Endodermal cell (in vitro differentiated cells): ENCODE measurements at regions not wholly inside any gene's neighbourhood (a gene's known extent, or its start where the extent isn't known, plus 50 kb on each side); places are given as distances from the start of the nearest gene placed in this dataset.

ENCODE experiments used
- DNase-seq: peaks from one replicate; pipeline ENCODE4 v3.0.0-alpha.2; 2017
- H3K27ac ChIP-seq: 2 replicates; pipeline ENCODE4 v1.5.1; 2013; ENCODE audit warnings: mild to moderate bottlenecking, low read depth, low read length, moderate library complexity
- H3K27me3 ChIP-seq: 2 replicates; pipeline ENCODE4 v1.6.1; 2013; ENCODE audit warnings: mild to moderate bottlenecking, low read length, moderate library complexity; ENCODE audit not compliant: insufficient read depth, control insufficient read depth, poor library complexity, severe bottlenecking
- H3K36me3 ChIP-seq: 2 replicates; pipeline ENCODE4 v1.7.0; 2013; ENCODE audit warnings: mild to moderate bottlenecking, low read length, moderate library complexity; ENCODE audit not compliant: control insufficient read depth, insufficient read depth
- H3K4me1 ChIP-seq: one replicate; pipeline ENCODE4 v1.7.0; 2013; ENCODE audit warnings: low read length; ENCODE audit not compliant: control insufficient read depth, insufficient read depth
- H3K4me3 ChIP-seq: 2 replicates; pipeline ENCODE4 v1.5.1; 2013; ENCODE audit warnings: mild to moderate bottlenecking, low read length, moderate library complexity
- H3K9ac ChIP-seq: 2 replicates; pipeline ENCODE4 v1.6.1; 2013; ENCODE audit warnings: mild to moderate bottlenecking, low read length, moderate library complexity; ENCODE audit not compliant: poor library complexity, severe bottlenecking; ENCODE audit errors: extremely low read depth
- H3K9me3 ChIP-seq: 2 replicates; pipeline ENCODE4 v1.6.1; 2013; ENCODE audit warnings: mild to moderate bottlenecking, low read length, moderate library complexity; ENCODE audit not compliant: control insufficient read depth
- H3K27ac Mint-ChIP-seq: 2 replicates; pipeline ENCODE4 v1.8.0; 2020; ENCODE audit warnings: mixed read lengths
- H3K27me3 Mint-ChIP-seq: 2 replicates; pipeline ENCODE4 v1.8.0; 2021; ENCODE audit warnings: mild to moderate bottlenecking, mixed read lengths; ENCODE audit not compliant: insufficient read depth
- H3K36me3 Mint-ChIP-seq: 2 replicates; pipeline ENCODE4 v1.8.0; 2020; ENCODE audit warnings: low read depth, mixed read lengths
- H3K4me1 Mint-ChIP-seq: 2 replicates; pipeline ENCODE4 v1.8.0; 2020; ENCODE audit warnings: mixed read lengths
- H3K4me3 Mint-ChIP-seq: 2 replicates; pipeline ENCODE4 v1.8.0; 2020; ENCODE audit warnings: mild to moderate bottlenecking, moderate library complexity, mixed read lengths
- H3K9me3 Mint-ChIP-seq: 2 replicates; pipeline ENCODE4 v1.8.0; 2020; ENCODE audit warnings: mild to moderate bottlenecking, mixed read lengths
- WGBS, 2 experiments: methylation state at CpG; one replicate each; pipeline versions ENCODE4 v1.1.5 to v1.1.7; 2013; ENCODE audit warnings: missing lambda C conversion rate in 2 of 2, mixed read lengths in 1 of 2; ENCODE audit not compliant: insufficient coverage in 1 of 2, insufficient read length in 1 of 2; 5-methylcytosine and 5-hydroxymethylcytosine counted together
- TF ChIP-seq, protein P1 (sequence below): fragments of 200-600 bp; sonication (generic); conservative IDR thresholded peaks from 2 replicates; pipeline ENCODE4 v1.5.0; 2021; ENCODE audit warnings: antibody characterized with exemption, mild to moderate bottlenecking

DNA sequence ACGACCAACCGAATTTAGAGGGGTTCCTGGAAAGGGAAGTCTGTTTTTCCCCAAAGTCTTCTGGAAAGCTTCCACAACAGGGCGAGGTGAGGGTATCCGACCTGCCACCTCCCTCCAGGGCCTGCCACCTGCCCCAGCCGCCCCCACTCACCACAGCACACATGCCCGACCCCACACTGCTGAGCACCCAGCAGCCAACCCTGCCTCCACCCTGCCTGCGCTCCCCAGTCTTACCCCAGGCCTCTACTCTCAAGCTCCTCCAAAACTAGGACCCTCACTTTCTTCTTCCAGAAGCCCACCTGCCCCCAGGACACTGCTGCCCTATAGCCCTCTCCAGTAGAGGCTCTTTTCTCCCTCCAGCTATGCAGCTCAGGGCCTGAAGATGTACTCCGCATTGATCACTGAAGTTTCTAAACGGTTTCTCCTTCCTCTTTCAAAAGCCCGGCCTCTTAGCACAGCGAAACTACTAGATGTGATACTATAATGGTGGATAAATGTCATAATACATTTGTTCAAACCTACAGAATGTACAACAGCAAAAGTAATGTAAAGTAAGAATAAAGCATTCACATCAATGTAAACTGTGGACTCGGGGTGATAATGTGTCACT is 128.8 kb upstream of the SLC1A4 start:
- no peak for DNase-seq
- H3K27me3 ChIP-seq, result no peaks in the 10 kb centered on the region
- H3K9ac ChIP-seq, result no peak overlapping the region
- 67 to 81% methylated on average over 2 to 10 of the region's 12 CpGs for WGBS, 2 experiments
- H3K27ac ChIP-seq, result no peak overlapping the region
- H3K4me3 ChIP-seq, result no peak overlapping the region
- H3K4me1 ChIP-seq, result peaks cover 15% of the 10 kb centered on the region
- Mint-ChIP-seq H3K9me3 (no peaks in the 10 kb centered on the region), H3K27ac (no peak overlapping the region), H3K36me3 (no peaks in the 10 kb centered on the region), H3K4me3 (no peak overlapping the region), H3K4me1 (peaks cover 20% of the 10 kb centered on the region), H3K27me3 (no peaks in the 10 kb centered on the region)
- TF ChIP-seq, protein P1, sequence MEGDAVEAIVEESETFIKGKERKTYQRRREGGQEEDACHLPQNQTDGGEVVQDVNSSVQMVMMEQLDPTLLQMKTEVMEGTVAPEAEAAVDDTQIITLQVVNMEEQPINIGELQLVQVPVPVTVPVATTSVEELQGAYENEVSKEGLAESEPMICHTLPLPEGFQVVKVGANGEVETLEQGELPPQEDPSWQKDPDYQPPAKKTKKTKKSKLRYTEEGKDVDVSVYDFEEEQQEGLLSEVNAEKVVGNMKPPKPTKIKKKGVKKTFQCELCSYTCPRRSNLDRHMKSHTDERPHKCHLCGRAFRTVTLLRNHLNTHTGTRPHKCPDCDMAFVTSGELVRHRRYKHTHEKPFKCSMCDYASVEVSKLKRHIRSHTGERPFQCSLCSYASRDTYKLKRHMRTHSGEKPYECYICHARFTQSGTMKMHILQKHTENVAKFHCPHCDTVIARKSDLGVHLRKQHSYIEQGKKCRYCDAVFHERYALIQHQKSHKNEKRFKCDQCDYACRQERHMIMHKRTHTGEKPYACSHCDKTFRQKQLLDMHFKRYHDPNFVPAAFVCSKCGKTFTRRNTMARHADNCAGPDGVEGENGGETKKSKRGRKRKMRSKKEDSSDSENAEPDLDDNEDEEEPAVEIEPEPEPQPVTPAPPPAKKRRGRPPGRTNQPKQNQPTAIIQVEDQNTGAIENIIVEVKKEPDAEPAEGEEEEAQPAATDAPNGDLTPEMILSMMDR, result no peak
- H3K9me3 ChIP-seq, result no peaks in the 10 kb centered on the region
- H3K36me3 ChIP-seq, result no peaks in the 10 kb centered on the region

DNA sequence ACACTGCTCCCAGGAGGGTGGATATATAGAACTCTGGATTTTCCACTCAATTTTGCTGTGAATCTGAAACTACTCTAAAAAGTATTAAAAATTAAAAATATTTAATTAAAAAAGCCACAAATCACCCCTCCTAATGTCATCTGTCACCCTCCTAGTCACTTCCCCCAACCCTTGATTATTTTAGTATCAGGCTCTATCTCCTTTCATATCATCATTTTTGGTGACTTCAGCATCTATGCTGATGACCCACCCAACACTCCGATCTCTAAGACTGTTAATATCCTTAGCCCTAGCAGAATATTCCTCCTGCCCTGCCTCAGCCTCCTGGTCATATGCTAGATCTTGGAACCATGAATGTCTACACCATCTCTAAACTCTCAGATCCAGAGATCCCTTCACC is 128.3 kb upstream of the SLC1A4 start:
- Mint-ChIP-seq H3K9me3 (no peaks in the 10 kb centered on the region), H3K27ac (no peak overlapping the region), H3K4me3 (no peak overlapping the region), H3K27me3 (peaks cover 3% of the 10 kb centered on the region), H3K36me3 (no peaks in the 10 kb centered on the region), H3K4me1 (peaks cover 20% of the 10 kb centered on the region)
- Histone ChIP-seq H3K9ac (no peak overlapping the region), H3K9me3 (no peaks in the 10 kb centered on the region), H3K36me3 (no peaks in the 10 kb centered on the region), H3K27me3 (peaks cover 2% of the 10 kb centered on the region), H3K27ac (no peak overlapping the region), H3K4me3 (no peak overlapping the region), H3K4me1 (peaks cover 15% of the 10 kb centered on the region)
- TF ChIP-seq, protein P1, result no peak
- 94% methylated on average over 1 of the region's 1 CpG for WGBS, 2 experiments
- DNase-seq, result no peak

DNA sequence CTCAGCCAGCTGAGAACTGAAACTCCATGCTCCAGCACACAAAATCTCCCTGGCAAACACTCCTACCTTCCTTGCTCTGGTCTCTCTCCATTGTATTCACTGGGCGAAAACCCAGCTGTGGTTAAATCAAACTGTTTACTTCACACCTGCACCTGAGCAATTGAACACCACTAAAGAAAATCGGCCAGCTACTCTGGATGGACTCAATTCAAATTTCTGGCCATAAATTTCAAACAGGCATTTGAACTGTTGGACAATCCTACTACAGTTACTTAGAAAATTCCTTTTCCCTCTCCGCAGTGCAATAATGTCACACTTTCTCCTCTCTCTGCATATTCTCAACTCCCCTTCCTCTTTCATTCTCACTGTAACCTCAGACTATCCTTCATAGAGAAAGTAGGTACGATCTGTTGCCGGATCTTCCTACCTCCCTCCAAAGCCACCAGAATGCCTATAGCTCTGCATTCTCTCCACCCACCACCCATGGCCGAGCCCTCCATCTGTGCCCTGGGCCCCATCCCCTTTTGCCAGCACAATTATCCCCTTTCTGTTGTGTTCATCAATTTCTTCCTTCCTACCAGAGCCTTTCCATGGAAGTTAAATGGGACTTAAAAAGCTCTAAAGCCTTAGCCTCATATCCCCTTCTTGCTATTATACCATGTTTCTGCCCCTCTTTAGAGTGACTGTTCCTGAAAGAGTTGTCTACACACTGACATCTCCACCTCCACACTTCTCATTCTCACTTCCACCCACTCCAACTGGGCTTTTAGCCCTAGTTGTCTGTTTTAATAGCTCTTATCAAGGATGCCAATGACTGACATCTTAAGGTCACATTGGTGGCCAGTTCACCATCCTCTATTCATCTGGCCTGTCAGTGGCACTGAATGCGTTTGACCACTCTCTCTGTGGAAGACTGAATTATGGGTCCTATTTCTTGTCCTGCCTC is 127.5 kb upstream of the SLC1A4 start:
- H3K27me3 Mint-ChIP-seq, result peaks cover 11% of the 10 kb centered on the region
- H3K27me3 ChIP-seq, result peaks cover 8% of the 10 kb centered on the region

More for the DNA sequence above, 127.5 kb upstream of the SLC1A4 start:
- Histone ChIP-seq H3K36me3 (no peaks in the 10 kb centered on the region), H3K9me3 (no peaks in the 10 kb centered on the region), H3K27ac (no peak overlapping the region), H3K9ac (no peak overlapping the region), H3K4me1 (peaks cover 15% of the 10 kb centered on the region), H3K4me3 (no peak overlapping the region)
- TF ChIP-seq, protein P1, result no peak
- Mint-ChIP-seq H3K4me1 (peaks cover 19% of the 10 kb centered on the region), H3K4me3 (no peak overlapping the region), H3K36me3 (no peaks in the 10 kb centered on the region), H3K9me3 (no peaks in the 10 kb centered on the region), H3K27ac (no peak overlapping the region)
- 87 to 91% methylated on average over 7 of the region's 7 CpGs for WGBS, 2 experiments
- no peak for DNase-seq
